SU-DHL-6 (cell line): ENCODE measurements at regions not wholly inside any gene's neighbourhood (a gene's known extent, or its start where the extent isn't known, plus 50 kb on each side); places are given as distances from the start of the nearest gene placed in this dataset.

Experiments
- EZH2phosphoT487 ChIP-seq: fragments of 200-600 bp; sonication (generic), shearing (Covaris generic); conservative IDR thresholded peaks from 2 replicates; pipeline ENCODE4 v1.6.1; 2018; ENCODE audit warnings: mild to moderate bottlenecking, antibody characterized with exemption, low read length, moderate library complexity, mixed read lengths
- TF ChIP-seq, protein P1 (sequence below): fragments of 200-600 bp; sonication (generic); IDR thresholded peaks from one replicate; pipeline ENCODE4 v1.5.1; 2017; ENCODE audit warnings: antibody characterized with exemption, mild to moderate bottlenecking, low read length, moderate library complexity; ENCODE audit not compliant: insufficient read depth, poor library complexity, severe bottlenecking

DNA sequence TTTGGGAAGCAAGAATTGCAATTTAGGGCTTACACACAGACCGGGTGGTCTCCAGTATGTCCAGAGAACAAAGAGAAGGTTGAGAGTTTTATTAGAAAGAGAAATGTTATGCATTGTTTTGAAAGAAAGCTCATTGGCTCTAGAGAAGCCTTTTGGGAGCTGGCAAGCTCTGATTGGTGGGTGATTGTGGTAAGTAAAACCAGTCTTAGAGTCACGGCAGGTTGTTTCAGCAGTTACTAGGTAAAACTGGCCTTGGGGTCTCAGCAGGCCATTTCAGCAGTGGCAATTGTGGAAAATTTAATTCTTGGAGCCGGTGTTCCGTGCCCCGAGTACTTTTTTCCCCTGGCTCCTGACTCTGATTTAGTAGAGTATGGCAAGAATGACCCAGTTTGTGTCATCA lies 78.1 kb downstream of the MRPL46 start:
- TF ChIP-seq, protein P1, sequence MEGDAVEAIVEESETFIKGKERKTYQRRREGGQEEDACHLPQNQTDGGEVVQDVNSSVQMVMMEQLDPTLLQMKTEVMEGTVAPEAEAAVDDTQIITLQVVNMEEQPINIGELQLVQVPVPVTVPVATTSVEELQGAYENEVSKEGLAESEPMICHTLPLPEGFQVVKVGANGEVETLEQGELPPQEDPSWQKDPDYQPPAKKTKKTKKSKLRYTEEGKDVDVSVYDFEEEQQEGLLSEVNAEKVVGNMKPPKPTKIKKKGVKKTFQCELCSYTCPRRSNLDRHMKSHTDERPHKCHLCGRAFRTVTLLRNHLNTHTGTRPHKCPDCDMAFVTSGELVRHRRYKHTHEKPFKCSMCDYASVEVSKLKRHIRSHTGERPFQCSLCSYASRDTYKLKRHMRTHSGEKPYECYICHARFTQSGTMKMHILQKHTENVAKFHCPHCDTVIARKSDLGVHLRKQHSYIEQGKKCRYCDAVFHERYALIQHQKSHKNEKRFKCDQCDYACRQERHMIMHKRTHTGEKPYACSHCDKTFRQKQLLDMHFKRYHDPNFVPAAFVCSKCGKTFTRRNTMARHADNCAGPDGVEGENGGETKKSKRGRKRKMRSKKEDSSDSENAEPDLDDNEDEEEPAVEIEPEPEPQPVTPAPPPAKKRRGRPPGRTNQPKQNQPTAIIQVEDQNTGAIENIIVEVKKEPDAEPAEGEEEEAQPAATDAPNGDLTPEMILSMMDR = no peak
- TF ChIP-seq EZH2phosphoT487 = no peak
